ENCODE measurements at regions not wholly inside any gene's neighbourhood (a gene's known extent, or its start where the extent isn't known, plus 50 kb on each side); places are given as distances from the start of the nearest gene placed in this dataset.

DNA sequence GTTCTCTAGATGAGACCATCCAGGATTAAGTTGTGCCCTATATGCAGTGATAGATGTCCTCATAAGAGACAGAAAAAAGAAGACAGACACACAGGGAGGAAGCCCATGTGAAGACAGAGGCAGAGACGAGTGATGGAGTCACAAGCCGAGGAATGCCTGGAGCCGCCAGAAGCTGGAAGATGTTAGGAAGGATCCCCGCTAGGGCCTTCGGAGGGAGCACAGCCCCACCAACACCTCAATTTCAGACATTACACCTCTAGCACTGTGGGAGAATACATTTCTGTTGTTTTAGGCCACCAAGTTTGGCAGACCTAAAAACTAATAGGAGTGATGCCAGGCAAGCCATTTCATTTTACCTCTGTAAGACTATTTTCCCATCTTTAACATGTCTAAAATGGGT, 458.5 kb downstream of the MED13L start:
- ATAC-seq (ENCODE audit: insufficient number of reproducible peaks, low FRiP score, low read depth) = no peak
- Histone ChIP-seq H3K9me3 (no peaks in the 10 kb centered on the region), H3K36me3 (no peaks in the 10 kb centered on the region), H3K27me3 (replicated peaks; ENCODE audit: insufficient read depth) (no peaks in the 10 kb centered on the region), H3K4me3 (no peak overlapping the region), H3K27ac (no peak overlapping the region), H3K4me1 (ENCODE audit: control insufficient read depth in 1 of 2, low read depth in 2 of 2) (no peaks in the 10 kb centered on the region)
- no peak for DNase-seq (ENCODE audit: low spot score)
- TF ChIP-seq, protein P1, sequence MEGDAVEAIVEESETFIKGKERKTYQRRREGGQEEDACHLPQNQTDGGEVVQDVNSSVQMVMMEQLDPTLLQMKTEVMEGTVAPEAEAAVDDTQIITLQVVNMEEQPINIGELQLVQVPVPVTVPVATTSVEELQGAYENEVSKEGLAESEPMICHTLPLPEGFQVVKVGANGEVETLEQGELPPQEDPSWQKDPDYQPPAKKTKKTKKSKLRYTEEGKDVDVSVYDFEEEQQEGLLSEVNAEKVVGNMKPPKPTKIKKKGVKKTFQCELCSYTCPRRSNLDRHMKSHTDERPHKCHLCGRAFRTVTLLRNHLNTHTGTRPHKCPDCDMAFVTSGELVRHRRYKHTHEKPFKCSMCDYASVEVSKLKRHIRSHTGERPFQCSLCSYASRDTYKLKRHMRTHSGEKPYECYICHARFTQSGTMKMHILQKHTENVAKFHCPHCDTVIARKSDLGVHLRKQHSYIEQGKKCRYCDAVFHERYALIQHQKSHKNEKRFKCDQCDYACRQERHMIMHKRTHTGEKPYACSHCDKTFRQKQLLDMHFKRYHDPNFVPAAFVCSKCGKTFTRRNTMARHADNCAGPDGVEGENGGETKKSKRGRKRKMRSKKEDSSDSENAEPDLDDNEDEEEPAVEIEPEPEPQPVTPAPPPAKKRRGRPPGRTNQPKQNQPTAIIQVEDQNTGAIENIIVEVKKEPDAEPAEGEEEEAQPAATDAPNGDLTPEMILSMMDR (IDR thresholded peaks at IDR 0.05) = no peak

DNA sequence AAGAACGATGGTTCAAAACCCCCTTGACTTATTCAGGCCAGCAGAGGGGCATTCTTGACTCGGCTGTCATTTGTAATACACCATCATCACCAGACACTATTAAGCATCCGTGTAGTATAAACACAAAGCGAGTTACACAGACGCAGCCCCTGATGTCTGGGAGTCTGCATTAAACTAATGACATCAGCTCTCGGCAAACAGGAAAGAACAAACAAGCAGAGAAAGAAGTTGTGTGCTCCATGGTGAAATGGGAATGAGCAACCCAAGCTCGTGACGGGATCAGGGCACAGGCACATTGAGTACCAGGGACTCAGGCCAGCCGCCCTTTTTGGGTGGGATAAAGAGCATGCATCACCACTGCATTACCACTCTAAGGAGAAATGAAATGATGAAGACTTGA, 460.1 kb downstream of the MED13L start:
- no peak for ATAC-seq (ENCODE audit: insufficient number of reproducible peaks, low FRiP score, low read depth)
- Histone ChIP-seq H3K27ac (no peak overlapping the region), H3K9me3 (no peaks in the 10 kb centered on the region), H3K4me1 (ENCODE audit: control insufficient read depth in 1 of 2, low read depth in 2 of 2) (no peaks in the 10 kb centered on the region), H3K36me3 (no peaks in the 10 kb centered on the region), H3K27me3 (replicated peaks; ENCODE audit: insufficient read depth) (no peaks in the 10 kb centered on the region), H3K4me3 (no peak overlapping the region)
- no peak for DNase-seq (ENCODE audit: low spot score)
- TF ChIP-seq, protein P1 (IDR thresholded peaks at IDR 0.05) = no peak

DNA sequence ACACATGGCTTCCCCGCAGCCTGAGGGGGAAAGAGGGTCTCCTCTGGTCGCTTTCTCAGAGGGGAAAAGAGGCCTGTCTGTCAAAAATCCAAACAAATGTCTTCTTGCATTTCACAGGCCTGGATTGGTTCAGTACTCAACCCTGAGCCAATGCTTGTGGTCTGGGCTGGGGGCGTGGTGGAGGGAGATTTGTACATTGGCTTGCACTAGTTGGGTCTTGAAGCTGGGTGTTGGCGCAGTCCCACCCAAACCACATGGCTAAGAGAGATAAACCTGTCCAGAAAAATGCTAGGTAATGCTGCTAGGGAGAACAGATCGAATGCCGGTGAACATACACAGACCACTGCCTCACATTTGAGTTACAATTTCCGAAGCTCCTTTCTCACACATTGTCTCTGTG, 461.6 kb downstream of the MED13L start:
- Histone ChIP-seq H3K9me3 (no peaks in the 10 kb centered on the region), H3K27ac (no peak overlapping the region), H3K27me3 (replicated peaks; ENCODE audit: insufficient read depth) (no peaks in the 10 kb centered on the region), H3K4me3 (no peak overlapping the region), H3K4me1 (ENCODE audit: control insufficient read depth in 1 of 2, low read depth in 2 of 2) (no peaks in the 10 kb centered on the region), H3K36me3 (no peaks in the 10 kb centered on the region)
- TF ChIP-seq, protein P1 (IDR thresholded peaks at IDR 0.05) = no peak
- DNase-seq (ENCODE audit: low spot score) (no peak), ATAC-seq (ENCODE audit: insufficient number of reproducible peaks, low FRiP score, low read depth) (no peak)

DNA sequence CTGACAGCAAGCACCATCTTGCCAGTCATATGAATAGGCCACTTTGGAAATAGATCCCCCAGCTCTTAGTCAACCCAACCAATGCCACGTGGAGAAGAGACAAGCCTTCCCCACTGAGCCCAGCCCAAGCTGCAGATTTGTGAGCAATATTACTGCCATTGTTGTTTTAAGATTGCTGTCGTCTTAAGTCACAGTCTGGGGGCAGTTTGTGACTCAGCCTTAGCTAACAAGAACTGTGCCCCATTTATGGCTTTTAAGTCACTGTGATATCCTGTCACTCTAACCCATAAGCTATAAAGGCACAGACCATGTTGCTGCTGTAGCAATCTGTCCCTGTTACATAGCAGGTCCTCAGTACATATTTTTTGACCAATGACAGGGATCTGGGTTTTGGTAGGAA, 464.2 kb downstream of the MED13L start:
- Histone ChIP-seq H3K27ac (no peak overlapping the region), H3K4me3 (no peak overlapping the region), H3K4me1 (ENCODE audit: control insufficient read depth in 1 of 2, low read depth in 2 of 2) (no peaks in the 10 kb centered on the region), H3K36me3 (no peaks in the 10 kb centered on the region), H3K27me3 (replicated peaks; ENCODE audit: insufficient read depth) (no peaks in the 10 kb centered on the region), H3K9me3 (no peaks in the 10 kb centered on the region)
- DNase-seq (ENCODE audit: low spot score) (no peak), ATAC-seq (ENCODE audit: insufficient number of reproducible peaks, low FRiP score, low read depth) (no peak)
- TF ChIP-seq, protein P1 (IDR thresholded peaks at IDR 0.05) = no peak

DNA sequence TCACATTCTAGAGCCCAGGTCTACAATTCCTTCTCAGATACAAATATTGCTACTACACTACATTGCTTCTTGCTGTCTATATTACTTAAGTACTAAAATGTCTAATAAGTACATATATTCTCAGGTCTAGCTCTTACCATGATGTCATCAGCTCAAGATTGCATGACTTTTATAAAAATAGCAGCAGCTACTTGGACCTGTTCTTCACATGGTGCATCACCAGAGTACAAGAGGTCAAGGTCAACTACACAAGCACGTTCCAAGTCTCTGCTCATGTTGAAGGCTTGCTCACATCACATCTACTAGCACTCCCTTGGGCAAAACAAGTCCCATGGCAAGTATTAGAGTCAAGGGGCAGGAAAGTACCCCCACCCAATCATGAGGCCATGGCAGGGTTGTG, 465.6 kb downstream of the MED13L start:
- Histone ChIP-seq H3K4me3 (no peak overlapping the region), H3K9me3 (no peaks in the 10 kb centered on the region), H3K4me1 (ENCODE audit: control insufficient read depth in 1 of 2, low read depth in 2 of 2) (no peaks in the 10 kb centered on the region), H3K27me3 (replicated peaks; ENCODE audit: insufficient read depth) (no peaks in the 10 kb centered on the region), H3K36me3 (no peaks in the 10 kb centered on the region), H3K27ac (no peak overlapping the region)
- TF ChIP-seq, protein P1 (IDR thresholded peaks at IDR 0.05) = no peak
- DNase-seq (ENCODE audit: low spot score) = no peak
- no peak for ATAC-seq (ENCODE audit: insufficient number of reproducible peaks, low FRiP score, low read depth)

Measured in thoracic aorta (tissue), 2 donors.